Right forelimb (tissue), 1 donor: ENCODE measurements at regions not wholly inside any gene's neighbourhood (a gene's known extent, or its start where the extent isn't known, plus 50 kb on each side); places are given as distances from the start of the nearest gene placed in this dataset.

ENCODE experiments used
- DNase-seq: peaks from one replicate; pipeline ENCODE4 v3.0.0-alpha.2; 2018

GRCh38 chrY:15415165-15415564 lies 890.8 kb downstream of the NLGN4Y start:
- no peak for DNase-seq

GRCh38 chrY:15418613-15419012 lies 894.3 kb downstream of the NLGN4Y start:
- DNase-seq: no peak

- peak; percentile 49 for DNase-seq
These were observed 900.4 kb downstream of the NLGN4Y start for GRCh38 chrY:15424665-15425132.

- DNase-seq: no peak
These were observed 915.8 kb downstream of the NLGN4Y start for GRCh38 chrY:15440021-15440695.

- DNase-seq: no peak
These were observed 916.5 kb downstream of the NLGN4Y start for GRCh38 chrY:15440696-15441408.

GRCh38 chrY:15441878-15442277 lies 917.5 kb downstream of the NLGN4Y start:
- DNase-seq: no peak

GRCh38 chrY:15445871-15446270 lies 921.5 kb downstream of the NLGN4Y start:
- DNase-seq: no peak

GRCh38 chrY:15446861-15447260 lies 922.5 kb downstream of the NLGN4Y start:
- DNase-seq: no peak

- no peak for DNase-seq
These were observed 923.6 kb downstream of the NLGN4Y start for GRCh38 chrY:15447959-15448358.

- no peak for DNase-seq
These were observed 931.0 kb downstream of the NLGN4Y start for GRCh38 chrY:15455133-15455937.

- peak; percentile 80 for DNase-seq
These were observed 931.7 kb downstream of the NLGN4Y start for GRCh38 chrY:15455980-15456469.

GRCh38 chrY:15456491-15456890 lies 932.2 kb downstream of the NLGN4Y start:
- DNase-seq: no peak

- no peak for DNase-seq
These were observed 933.4 kb downstream of the NLGN4Y start for GRCh38 chrY:15457682-15458081.

- DNase-seq: no peak
These were observed 934.1 kb downstream of the NLGN4Y start for GRCh38 chrY:15458426-15458825.

GRCh38 chrY:15465880-15466279 lies 941.6 kb downstream of the NLGN4Y start:
- DNase-seq: no peak

- DNase-seq: no peak
These were observed 942.6 kb downstream of the NLGN4Y start for GRCh38 chrY:15466891-15467290.

GRCh38 chrY:15468091-15468490 lies 943.8 kb downstream of the NLGN4Y start:
- DNase-seq: no peak

GRCh38 chrY:15471371-15471770 lies 947.0 kb downstream of the NLGN4Y start:
- no peak for DNase-seq

GRCh38 chrY:15478348-15478963 lies 954.1 kb downstream of the NLGN4Y start:
- DNase-seq: no peak

GRCh38 chrY:15500536-15500935 lies 976.2 kb downstream of the NLGN4Y start:
- DNase-seq: no peak

- DNase-seq: no peak
These were observed 976.9 kb downstream of the NLGN4Y start for GRCh38 chrY:15501181-15501580.

- no peak for DNase-seq
These were observed 986.0 kb downstream of the NLGN4Y start for GRCh38 chrY:15510288-15510687.
